GM10248 (cell line): ENCODE measurements at regions not wholly inside any gene's neighbourhood (a gene's known extent, or its start where the extent isn't known, plus 50 kb on each side); places are given as distances from the start of the nearest gene placed in this dataset.

ENCODE experiments used
- CTCF ChIA-PET: fragments of 300-600 bp; sonication (Branson Sonifier 250); formaldehyde crosslinking; extraction: SDS; loops from one replicate; lab custom pipeline; 2021; ENCODE audit warnings: antibody characterized with exemption; lab: Yijun Ruan, JAX
- POLR2A ChIA-PET: fragments of 350-650 bp; sonication (Branson Sonifier 250); formaldehyde crosslinking; extraction: SDS; loops from one replicate; lab custom pipeline; 2020; ENCODE audit warnings: antibody characterized with exemption; lab: Yijun Ruan, JAX
- DNase-seq: peaks from one replicate; pipeline ENCODE4 v3.0.0; 2012; ENCODE audit errors: extremely low spot score
- CTCF ChIP-seq: IDR thresholded peaks from 2 replicates; pipeline ENCODE4 v1.5.1; 2012; ENCODE audit warnings: mild to moderate bottlenecking, low read depth; ENCODE audit errors: extremely low read depth, missing control alignments, control extremely low read depth

- TF ChIP-seq CTCF, result no peak
- POLR2A ChIA-PET, result no interaction called here
- CTCF ChIA-PET, result interaction anchor here (1.1 to 1.5 kb wide), 4 partner anchors 8 to 28 kb away, joined by 3 read pairs; no protein-coding TSS in a partner anchor
- no peak for DNase-seq
These were observed 165.3 kb downstream of the ERCC6L2 start for GRCh38 chr9:96040591-96041461.

GRCh38 chr9:96038914-96039313 lies 163.4 kb downstream of the ERCC6L2 start:
- ChIA-PET POLR2A (no interaction called here), CTCF (interaction anchor here (2.5 kb wide), 1 partner anchor 13 kb away, joined by 5 read pairs; no protein-coding TSS in a partner anchor)
- no peak for DNase-seq
- no peak for TF ChIP-seq CTCF

GRCh38 chr9:96038271-96038670 lies 162.8 kb downstream of the ERCC6L2 start:
- ChIA-PET POLR2A (no interaction called here), CTCF (interaction anchor here (2.5 kb wide), 1 partner anchor 12 kb away, joined by 5 read pairs; no protein-coding TSS in a partner anchor)
- TF ChIP-seq CTCF, result no peak
- no peak for DNase-seq

- TF ChIP-seq CTCF, result no peak
- no peak for DNase-seq
- ChIA-PET POLR2A (no interaction called here), CTCF (interaction anchor here (1.2 kb wide), 1 partner anchor 16 kb away, joined by 4 read pairs; no protein-coding TSS in a partner anchor)
These were observed 159.1 kb downstream of the ERCC6L2 start for GRCh38 chr9:96034553-96035122.

- DNase-seq, result no peak
- POLR2A ChIA-PET, result no interaction called here
These were observed 158.4 kb downstream of the ERCC6L2 start for GRCh38 chr9:96033896-96034295.

More at GRCh38 chr9:96033896-96034295, 158.4 kb downstream of the ERCC6L2 start:
- CTCF ChIA-PET, result interaction anchor here (1.2 kb wide), 1 partner anchor 17 kb away, joined by 4 read pairs; no protein-coding TSS in a partner anchor
- TF ChIP-seq CTCF, result no peak
